ENCODE measurements at regions not wholly inside any gene's neighbourhood (a gene's known extent, or its start where the extent isn't known, plus 50 kb on each side); places are given as distances from the start of the nearest gene placed in this dataset.

DNA sequence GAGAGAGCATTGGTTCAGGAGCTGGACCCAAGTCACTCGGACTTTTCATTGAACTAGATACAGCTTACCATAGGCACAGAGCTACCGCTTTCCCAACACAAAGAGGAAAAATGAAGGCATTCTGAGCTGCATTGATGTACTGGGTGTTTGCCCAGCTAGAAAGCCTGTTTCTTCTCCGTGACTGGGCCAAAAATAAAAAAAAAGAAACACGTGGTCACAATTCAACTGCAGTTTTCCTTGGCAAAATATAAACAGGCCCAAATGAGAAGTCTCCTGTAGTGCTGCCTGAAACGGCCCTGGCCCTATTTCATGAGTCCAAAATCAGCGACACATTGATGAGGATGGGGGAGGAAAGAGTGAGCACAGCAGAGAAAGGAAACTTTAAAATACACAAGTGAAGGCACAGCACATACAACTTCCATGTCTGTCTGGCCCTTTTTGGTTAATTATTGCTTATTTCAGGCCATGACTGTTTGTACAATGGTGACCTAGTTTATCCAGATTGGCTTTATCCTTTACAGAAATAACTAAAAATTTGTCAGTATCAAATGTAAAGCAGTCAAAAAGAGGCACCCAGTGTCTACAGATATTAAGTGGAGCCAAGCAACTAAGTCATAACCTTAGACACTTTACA, 179.7 kb downstream of the ICOS start:
- TF ChIP-seq EZH2phosphoT487 (IDR thresholded peaks at IDR 0.05; ENCODE audit: borderline replicate concordance, low read length) (no peak), CTCF (IDR thresholded peaks at IDR 0.05; ENCODE audit: low read depth, low read length, poor library complexity, severe bottlenecking) (no peak)
- Histone ChIP-seq H3K27ac (ENCODE audit: low read depth, low read length) (no peak overlapping the region), H3K4me2 (ENCODE audit: low read length) (no peak overlapping the region)

GRCh38 chr2:204122425-204122824, 185.9 kb downstream of the ICOS start:
- H3K4me2 ChIP-seq (ENCODE audit: low read length) = no peak overlapping the region

More for the DNA sequence above, 179.7 kb downstream of the ICOS start:
- Histone ChIP-seq H3K9me3 (ENCODE audit: control insufficient read depth, insufficient read depth, low read length) (no peaks in the 10 kb centered on the region), H3F3A (ENCODE audit: control insufficient read depth, insufficient read depth) (no peaks in the 10 kb centered on the region), H3K27me3 (ENCODE audit: control insufficient read depth, low read length) (no peaks in the 10 kb centered on the region), H3K4me1 (ENCODE audit: control insufficient read depth, low read length) (no peaks in the 10 kb centered on the region), H3K9me2 (replicated peaks; ENCODE audit: control insufficient read depth, low read length) (no peaks in the 10 kb centered on the region), H4K20me1 (ENCODE audit: control insufficient read depth, insufficient read depth, low read depth, low read length) (no peaks in the 10 kb centered on the region), H3K4me3 (ENCODE audit: low read length) (no peak overlapping the region), H3K79me2 (ENCODE audit: control insufficient read depth, low read length) (no peaks in the 10 kb centered on the region), H3K36me3 (ENCODE audit: control insufficient read depth, low read length) (no peaks in the 10 kb centered on the region)

GRCh38 chr2:204124140-204124750, 187.7 kb downstream of the ICOS start:
- Histone ChIP-seq H3K4me3 (ENCODE audit: low read length) (no peak overlapping the region), H3K27me3 (ENCODE audit: control insufficient read depth, low read length) (no peaks in the 10 kb centered on the region), H3K4me1 (ENCODE audit: control insufficient read depth, low read length) (no peaks in the 10 kb centered on the region), H3K36me3 (ENCODE audit: control insufficient read depth, low read length) (no peaks in the 10 kb centered on the region), H3K4me2 (ENCODE audit: low read length) (no peak overlapping the region), H3K9me3 (ENCODE audit: control insufficient read depth, insufficient read depth, low read length) (no peaks in the 10 kb centered on the region), H3K79me2 (ENCODE audit: control insufficient read depth, low read length) (no peaks in the 10 kb centered on the region), H4K20me1 (ENCODE audit: control insufficient read depth, insufficient read depth, low read depth, low read length) (no peaks in the 10 kb centered on the region), H3F3A (ENCODE audit: control insufficient read depth, insufficient read depth) (no peaks in the 10 kb centered on the region), H3K9me2 (replicated peaks; ENCODE audit: control insufficient read depth, low read length) (no peaks in the 10 kb centered on the region), H3K27ac (ENCODE audit: low read depth, low read length) (no peak overlapping the region)
- TF ChIP-seq EZH2phosphoT487 (IDR thresholded peaks at IDR 0.05; ENCODE audit: borderline replicate concordance, low read length) (no peak), CTCF (IDR thresholded peaks at IDR 0.05; ENCODE audit: low read depth, low read length, poor library complexity, severe bottlenecking) (no peak)

More at GRCh38 chr2:204122425-204122824, 185.9 kb downstream of the ICOS start:
- no peaks in the 10 kb centered on the region for H4K20me1 ChIP-seq (ENCODE audit: control insufficient read depth, insufficient read depth, low read depth, low read length)
- no peaks in the 10 kb centered on the region for H3K79me2 ChIP-seq (ENCODE audit: control insufficient read depth, low read length)
- no peak overlapping the region for H3K4me3 ChIP-seq (ENCODE audit: low read length)
- H3K9me3 ChIP-seq (ENCODE audit: control insufficient read depth, insufficient read depth, low read length) = no peaks in the 10 kb centered on the region
- H3K9me2 ChIP-seq (replicated peaks; ENCODE audit: control insufficient read depth, low read length) = no peaks in the 10 kb centered on the region
- H3K27me3 ChIP-seq (ENCODE audit: control insufficient read depth, low read length) = no peaks in the 10 kb centered on the region
- H3K36me3 ChIP-seq (ENCODE audit: control insufficient read depth, low read length) = no peaks in the 10 kb centered on the region
- TF ChIP-seq CTCF (IDR thresholded peaks at IDR 0.05; ENCODE audit: low read depth, low read length, poor library complexity, severe bottlenecking) (no peak), EZH2phosphoT487 (IDR thresholded peaks at IDR 0.05; ENCODE audit: borderline replicate concordance, low read length) (no peak)
- H3K4me1 ChIP-seq (ENCODE audit: control insufficient read depth, low read length) = no peaks in the 10 kb centered on the region
- H3K27ac ChIP-seq (ENCODE audit: low read depth, low read length) = no peak overlapping the region
- no peaks in the 10 kb centered on the region for H3F3A ChIP-seq (ENCODE audit: control insufficient read depth, insufficient read depth)

All from DOHH2 (cell line).